ENCODE measurements at regions not wholly inside any gene's neighbourhood (a gene's known extent, or its start where the extent isn't known, plus 50 kb on each side); places are given as distances from the start of the nearest gene placed in this dataset.
"Not testable (repeated sequence)": the region's sequence is repeated elsewhere in the genome, so short reads cannot be mapped to it uniquely, and the experiment has no call there.

DNA sequence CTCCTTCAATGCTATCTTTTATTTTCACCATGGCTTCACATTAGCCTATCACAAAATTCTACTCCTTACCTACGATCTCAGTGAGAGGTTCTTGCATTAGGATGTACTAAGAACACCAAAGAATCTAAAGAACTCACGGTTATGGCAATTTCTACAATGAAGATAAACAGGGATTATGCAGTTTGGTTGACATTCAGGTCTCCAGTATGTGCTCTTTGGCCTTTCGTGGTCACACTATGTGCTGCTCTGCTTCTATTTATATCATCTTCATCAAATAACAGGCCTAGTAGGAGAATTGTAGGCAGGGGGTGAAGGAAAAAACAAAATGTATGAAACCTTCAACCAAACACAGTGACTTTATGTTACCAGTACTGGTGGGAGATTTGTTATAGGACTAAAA lies 194.0 kb upstream of the SAMSN1 start:
- TF ChIP-seq, protein P1, sequence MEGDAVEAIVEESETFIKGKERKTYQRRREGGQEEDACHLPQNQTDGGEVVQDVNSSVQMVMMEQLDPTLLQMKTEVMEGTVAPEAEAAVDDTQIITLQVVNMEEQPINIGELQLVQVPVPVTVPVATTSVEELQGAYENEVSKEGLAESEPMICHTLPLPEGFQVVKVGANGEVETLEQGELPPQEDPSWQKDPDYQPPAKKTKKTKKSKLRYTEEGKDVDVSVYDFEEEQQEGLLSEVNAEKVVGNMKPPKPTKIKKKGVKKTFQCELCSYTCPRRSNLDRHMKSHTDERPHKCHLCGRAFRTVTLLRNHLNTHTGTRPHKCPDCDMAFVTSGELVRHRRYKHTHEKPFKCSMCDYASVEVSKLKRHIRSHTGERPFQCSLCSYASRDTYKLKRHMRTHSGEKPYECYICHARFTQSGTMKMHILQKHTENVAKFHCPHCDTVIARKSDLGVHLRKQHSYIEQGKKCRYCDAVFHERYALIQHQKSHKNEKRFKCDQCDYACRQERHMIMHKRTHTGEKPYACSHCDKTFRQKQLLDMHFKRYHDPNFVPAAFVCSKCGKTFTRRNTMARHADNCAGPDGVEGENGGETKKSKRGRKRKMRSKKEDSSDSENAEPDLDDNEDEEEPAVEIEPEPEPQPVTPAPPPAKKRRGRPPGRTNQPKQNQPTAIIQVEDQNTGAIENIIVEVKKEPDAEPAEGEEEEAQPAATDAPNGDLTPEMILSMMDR (IDR thresholded peaks at IDR 0.05; ENCODE audit: insufficient read depth, low read depth, low read length), result no peak
- no peak for DNase-seq (ENCODE audit: low read depth)
- no peak overlapping the region for H3K4me3 ChIP-seq (ENCODE audit: low read depth, low read length)

DNA sequence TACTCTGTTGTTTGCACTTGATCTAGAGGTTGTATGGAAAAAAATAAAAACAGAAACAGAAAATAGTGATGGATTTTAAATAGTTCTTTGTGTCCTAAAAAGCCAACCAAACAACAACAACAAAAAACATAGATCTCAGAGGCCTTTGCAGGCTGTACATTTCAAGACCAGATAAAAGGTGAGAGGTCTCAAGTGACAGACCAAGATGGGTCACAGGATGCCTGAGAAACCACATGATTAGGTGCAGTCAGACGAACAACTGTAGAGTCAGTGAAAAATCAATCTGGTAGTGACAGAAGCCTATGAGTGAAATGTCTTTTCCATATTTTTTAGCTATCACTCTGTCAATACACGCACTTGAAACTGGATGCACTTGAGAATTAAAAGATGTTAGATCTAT lies 193.5 kb upstream of the SAMSN1 start:
- TF ChIP-seq, protein P1 (IDR thresholded peaks at IDR 0.05; ENCODE audit: insufficient read depth, low read depth, low read length), result no peak
- H3K4me3 ChIP-seq (ENCODE audit: low read depth, low read length), result no peak overlapping the region
- no peak for DNase-seq (ENCODE audit: low read depth)

DNA sequence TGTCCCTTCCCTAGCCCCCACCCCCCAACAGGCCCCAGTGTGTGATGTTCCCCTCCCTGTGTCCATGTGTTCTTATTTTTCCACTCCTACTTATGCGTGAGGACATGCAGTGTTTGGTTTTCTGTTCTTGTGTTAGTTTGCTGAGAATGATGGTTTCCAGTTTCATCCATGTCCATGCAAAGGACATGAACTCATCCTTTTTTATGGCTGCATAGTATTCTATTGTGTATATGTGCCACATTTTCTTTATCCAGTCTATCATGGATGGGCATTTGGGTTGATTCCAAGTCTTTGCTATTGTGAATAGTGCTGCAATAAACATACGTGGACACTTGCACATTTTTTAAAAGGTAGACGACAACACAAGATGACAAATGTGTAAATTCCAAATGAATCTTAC lies 192.5 kb upstream of the SAMSN1 start:
- not testable (repeated sequence) for H3K4me3 ChIP-seq (ENCODE audit: low read depth, low read length); DNase-seq (ENCODE audit: low read depth)

DNA sequence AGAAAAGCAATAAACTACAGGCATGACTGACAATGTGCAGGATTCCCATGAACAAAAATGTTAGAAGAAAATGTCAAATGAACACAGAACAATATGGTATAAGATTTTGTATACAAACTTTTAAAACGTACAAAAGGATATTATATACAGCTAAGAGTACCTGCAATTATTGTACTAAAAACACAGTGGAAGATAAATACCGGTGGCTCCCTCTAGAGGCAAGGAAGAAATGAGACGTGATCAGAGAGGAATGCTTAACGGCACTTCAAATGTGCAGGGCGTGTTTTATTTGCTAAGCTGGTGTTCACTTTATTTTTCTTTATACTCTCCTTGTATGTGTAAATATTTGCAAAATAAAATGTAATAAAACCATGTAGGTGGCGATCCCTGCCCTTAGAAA lies 191.8 kb upstream of the SAMSN1 start:
- no peak overlapping the region for H3K4me3 ChIP-seq (ENCODE audit: low read depth, low read length)
- DNase-seq (ENCODE audit: low read depth), result peak; percentile 48
- TF ChIP-seq, protein P1 (IDR thresholded peaks at IDR 0.05; ENCODE audit: insufficient read depth, low read depth, low read length), result peak; percentile 54

DNA sequence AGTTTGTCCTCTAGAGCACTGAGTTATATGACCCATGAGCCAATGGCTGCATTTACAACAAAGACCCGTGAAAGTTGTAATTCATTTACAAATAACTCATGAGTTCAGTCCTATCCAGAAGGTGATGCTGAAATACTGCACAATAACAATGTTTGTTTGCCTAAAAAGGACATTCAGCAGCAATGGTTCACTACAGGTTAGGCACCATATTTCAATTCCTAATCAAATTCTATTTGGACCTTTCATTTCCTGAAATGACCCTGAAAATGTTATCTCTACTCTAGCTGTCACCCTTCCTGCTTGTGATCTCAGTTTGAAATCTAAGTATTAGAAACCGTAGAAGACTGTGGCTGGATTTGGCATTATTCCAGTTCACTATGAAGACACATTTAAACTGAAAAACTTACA lies 191.2 kb upstream of the SAMSN1 start:
- H3K4me3 ChIP-seq (ENCODE audit: low read depth, low read length), result no peak overlapping the region
- TF ChIP-seq, protein P1 (IDR thresholded peaks at IDR 0.05; ENCODE audit: insufficient read depth, low read depth, low read length), result no peak
- DNase-seq (ENCODE audit: low read depth), result no peak

DNA sequence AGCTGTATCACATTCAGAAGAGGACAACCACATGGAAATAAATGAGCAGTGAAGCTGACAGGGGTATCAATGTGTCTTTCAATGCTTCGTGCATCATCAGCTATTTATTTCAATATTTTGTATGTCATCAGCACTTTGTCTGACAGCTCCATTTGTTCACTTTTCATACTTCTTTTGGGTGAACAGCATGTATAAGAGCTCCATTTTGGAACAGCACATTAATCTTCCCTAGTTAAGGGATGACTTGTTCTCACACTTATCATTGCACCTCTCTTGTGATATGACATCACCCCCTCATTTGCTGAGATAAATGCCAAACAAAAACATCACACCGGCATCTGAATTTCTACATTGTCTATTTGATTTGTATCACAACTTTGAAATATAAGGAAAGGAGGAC lies 190.6 kb upstream of the SAMSN1 start:
- TF ChIP-seq, protein P1 (IDR thresholded peaks at IDR 0.05; ENCODE audit: insufficient read depth, low read depth, low read length), result no peak
- no peak overlapping the region for H3K4me3 ChIP-seq (ENCODE audit: low read depth, low read length)

DNA sequence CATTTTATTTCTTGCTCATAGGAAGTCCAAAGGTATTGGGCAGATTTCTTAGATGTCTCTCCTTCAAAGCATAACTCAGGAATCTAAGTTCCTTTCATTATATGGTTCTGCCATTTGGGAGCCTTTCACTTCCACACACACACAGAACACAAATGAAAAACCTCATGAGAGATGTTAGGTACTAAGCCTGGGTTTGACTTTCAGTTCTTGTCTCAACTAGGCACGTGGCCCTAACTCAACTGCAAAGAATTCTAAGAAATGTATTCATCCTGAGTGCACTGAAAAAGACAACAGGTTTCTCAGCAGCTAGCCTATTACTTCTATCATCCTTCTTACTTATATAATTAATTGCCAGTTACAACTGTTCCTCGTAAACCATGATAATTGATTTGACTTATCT lies 190.0 kb upstream of the SAMSN1 start:
- no peak for DNase-seq (ENCODE audit: low read depth)
- TF ChIP-seq, protein P1 (IDR thresholded peaks at IDR 0.05; ENCODE audit: insufficient read depth, low read depth, low read length), result no peak
- H3K4me3 ChIP-seq (ENCODE audit: low read depth, low read length), result no peak overlapping the region

More for the DNA sequence above, 190.6 kb upstream of the SAMSN1 start:
- DNase-seq (ENCODE audit: low read depth), result no peak
